NCI-H2196 treated with DMSO at 0.1 percent for 48 hours (cell line): ENCODE measurements at regions not wholly inside any gene's neighbourhood (a gene's known extent, or its start where the extent isn't known, plus 50 kb on each side); places are given as distances from the start of the nearest gene placed in this dataset.

Experiments used
- DNase-seq: peaks from one replicate; lab custom pipeline; 2025; ENCODE audit not compliant: unreplicated experiment; lab: John Stamatoyannopoulos, UW

- no peak for DNase-seq
These were observed 143.8 kb upstream of the PPP1R26 start for GRCh38 chr9:135335691-135336181.

- no peak for DNase-seq
These were observed 142.7 kb upstream of the PPP1R26 start for GRCh38 chr9:135336722-135337527.

DNA sequence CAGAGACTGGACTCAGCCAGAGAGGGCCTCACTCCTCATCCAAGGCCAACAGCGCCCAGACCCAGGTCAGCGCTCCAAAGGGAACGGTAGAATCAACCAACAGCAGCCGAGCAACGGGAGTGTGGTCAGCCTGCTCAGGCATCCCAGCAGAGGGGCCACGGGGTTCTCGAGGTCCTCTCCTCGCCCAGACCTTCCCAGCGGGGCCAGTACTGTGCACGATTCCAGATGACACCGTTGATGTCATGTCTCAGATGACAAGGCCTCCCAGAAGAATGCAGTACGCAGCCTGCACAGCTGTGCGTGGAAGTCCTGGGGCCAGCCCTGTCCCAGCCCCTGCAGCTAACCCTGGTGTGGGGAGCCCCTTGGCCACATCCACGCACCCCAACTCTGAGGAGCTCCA, 141.0 kb upstream of the PPP1R26 start:
- no peak for DNase-seq

GRCh38 chr9:135339378-135339973, 140.1 kb upstream of the PPP1R26 start:
- DNase-seq, result no peak

DNA sequence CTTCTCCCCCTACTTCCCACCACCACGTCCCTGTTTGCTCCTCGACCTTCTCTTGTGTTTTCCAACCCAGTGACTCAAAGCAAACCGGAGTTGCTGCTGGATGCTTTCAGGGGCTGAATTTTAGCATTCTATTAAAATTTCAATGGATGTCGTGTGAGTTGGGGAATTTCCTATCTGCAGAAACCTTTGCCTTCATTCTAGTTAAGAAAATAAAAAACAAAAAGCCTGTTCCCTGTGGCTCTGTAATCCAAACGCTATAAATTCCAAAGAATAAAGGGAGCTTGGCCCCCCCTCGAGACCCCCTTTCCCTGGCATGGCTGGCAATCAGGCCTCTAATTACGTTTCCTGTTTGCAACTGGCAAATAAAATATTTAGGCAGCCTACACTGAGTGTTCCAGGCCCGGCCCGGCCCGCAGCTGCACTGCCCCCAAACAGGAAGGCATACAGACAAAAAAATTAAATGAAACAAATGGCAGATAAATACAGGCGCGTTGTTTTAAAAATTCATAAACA, 139.4 kb upstream of the PPP1R26 start:
- no peak for DNase-seq

DNA sequence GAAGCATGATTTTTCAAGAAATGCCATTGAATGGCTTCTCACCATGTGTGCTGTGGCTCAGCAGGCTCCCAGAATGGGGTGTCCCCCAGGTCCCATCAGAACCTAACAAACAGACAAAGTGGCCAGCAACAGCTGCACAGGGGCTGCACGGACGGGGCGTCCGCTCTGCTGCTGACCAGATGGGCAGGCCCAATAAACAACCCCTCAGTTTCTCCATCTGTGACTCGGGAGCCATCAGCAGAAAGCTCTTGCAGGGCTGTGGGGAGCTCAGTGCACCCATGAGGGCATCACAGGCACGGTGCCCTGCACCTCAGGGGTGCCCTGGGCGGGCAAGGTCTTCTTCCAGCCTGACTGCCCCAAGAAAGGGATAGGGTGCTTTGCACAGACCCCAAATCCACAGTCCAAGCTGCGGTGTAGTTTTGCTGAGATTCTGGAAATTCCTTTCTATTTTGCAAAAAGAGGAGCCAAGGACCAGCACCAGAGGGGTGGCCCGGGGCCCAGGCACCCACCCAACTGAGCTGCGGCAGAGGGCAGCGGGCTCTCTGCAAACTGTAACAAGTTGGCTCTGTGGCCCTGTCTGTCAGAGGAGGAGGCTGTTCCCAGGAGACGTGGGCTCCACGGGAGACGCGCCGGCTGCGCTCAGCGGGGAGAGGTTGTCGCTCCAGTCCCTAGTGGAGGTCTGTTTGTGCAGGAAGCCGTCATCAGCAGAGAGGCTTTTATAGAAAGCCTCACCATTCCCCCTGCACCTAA, 138.7 kb upstream of the PPP1R26 start:
- DNase-seq, result no peak

DNA sequence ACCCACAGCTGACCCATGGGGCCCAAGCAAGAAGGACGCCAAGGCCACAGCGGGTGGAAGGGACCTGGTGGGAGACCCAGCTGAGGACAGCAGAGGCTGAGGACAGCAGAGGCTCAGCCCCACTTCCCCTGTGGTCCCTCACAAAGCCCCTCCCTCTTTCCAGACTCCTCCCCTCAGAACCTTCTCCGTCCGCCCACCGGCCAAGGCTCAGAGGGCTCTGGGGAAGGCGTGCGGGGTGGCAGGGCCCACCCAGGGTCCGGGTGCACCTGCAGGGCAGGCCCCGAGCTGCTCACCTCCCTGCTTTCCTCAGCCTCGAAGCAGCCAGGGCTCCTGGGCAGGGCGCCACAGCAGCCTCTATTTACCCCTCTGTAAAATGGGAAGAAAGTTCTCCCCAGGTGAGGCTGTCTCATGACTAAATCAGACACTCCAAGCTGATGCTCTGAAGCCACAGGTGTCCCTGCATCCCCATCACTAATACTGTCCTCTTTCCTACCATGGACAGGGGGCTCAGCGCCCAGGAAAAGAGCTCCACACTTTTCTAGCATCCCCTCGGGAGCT, 137.9 kb upstream of the PPP1R26 start:
- no peak for DNase-seq

- no peak for DNase-seq
These were observed 137.1 kb upstream of the PPP1R26 start for GRCh38 chr9:135342206-135343130.

GRCh38 chr9:135343136-135343535, 136.4 kb upstream of the PPP1R26 start:
- no peak for DNase-seq

DNA sequence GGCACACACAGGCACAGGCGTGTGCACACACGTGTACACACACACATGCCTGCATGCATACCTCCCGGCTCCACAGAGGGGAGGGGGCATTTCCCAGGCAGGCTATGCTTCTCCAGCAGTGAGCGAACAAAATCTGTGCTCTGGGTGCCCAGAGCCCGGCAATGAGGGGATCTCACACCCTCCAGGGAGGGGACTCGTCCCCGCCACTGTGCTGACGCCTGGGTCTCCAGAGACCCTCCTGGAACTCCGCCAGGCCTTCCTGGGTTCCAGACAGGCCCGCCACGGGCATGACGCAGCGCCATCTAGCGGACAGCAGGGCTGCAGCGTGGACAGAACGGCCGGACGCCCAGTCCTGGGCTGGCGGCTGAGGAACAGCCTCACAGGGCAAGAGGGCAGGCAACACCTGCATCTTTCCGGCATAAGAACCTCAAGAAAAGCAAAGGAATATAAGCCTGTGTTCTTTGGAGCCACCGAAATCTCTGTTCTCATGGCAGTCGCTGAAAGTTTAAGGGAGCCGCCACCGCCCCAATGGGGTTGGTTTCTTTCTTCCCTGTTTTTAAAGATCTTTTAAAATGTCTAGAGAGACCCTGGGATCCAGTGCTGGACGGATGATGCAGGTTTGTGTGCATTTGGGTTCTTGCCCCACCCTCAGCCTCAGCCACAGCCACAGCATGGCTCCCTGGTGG, 135.6 kb upstream of the PPP1R26 start:
- peak; percentile 15 for DNase-seq

GRCh38 chr9:135344523-135344901, 135.1 kb upstream of the PPP1R26 start:
- no peak for DNase-seq

DNA sequence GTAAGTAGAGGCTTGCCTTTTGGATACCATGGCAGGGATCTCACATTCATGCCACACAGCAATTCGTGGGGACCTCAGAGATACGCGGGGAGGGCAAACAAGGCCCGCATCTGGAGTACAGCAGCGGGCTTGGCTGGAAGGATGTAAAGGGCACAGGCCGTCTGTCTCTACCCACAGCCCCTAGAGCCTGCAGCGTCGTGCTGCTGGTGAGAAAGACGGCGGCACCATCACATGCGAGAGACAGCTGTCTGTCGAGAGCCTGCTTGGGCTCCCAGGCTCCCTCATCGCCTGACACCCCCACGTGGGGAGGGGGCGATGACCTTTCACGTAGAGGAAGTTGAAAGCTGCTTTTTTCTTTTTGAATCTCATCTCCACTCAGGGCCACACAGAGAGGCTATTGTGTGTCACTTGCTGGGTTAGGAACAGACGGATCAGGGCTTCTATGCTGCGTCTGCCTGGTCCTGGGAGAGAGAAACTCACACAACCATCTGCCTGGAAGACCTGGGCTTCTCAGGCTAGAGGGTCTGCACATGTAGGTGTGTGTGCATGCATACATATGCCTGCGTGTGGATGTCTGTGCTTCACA, 134.6 kb upstream of the PPP1R26 start:
- no peak for DNase-seq

GRCh38 chr9:135345775-135346433, 133.7 kb upstream of the PPP1R26 start:
- DNase-seq, result no peak

GRCh38 chr9:135346438-135347050, 133.0 kb upstream of the PPP1R26 start:
- DNase-seq, result no peak

DNA sequence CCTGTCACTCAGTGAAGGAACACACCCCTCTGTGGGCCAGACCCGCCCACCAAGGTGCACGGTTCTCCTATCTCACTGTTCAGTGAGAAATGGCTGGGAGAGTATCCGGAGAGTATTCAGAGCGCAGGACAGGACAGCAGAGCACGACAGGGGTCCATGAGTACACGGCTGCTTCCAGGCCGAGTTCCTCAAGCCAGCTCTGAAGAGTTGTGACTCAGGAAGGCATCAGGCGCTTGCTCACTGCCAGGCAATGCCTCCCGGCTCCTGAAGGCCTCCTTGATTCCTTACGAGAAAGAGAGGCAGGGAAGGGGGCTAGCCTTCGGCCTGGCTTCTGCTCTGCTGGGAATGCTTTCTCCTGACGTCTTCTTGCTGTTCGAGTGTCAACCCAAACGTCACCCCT, 132.1 kb upstream of the PPP1R26 start:
- DNase-seq, result no peak

DNA sequence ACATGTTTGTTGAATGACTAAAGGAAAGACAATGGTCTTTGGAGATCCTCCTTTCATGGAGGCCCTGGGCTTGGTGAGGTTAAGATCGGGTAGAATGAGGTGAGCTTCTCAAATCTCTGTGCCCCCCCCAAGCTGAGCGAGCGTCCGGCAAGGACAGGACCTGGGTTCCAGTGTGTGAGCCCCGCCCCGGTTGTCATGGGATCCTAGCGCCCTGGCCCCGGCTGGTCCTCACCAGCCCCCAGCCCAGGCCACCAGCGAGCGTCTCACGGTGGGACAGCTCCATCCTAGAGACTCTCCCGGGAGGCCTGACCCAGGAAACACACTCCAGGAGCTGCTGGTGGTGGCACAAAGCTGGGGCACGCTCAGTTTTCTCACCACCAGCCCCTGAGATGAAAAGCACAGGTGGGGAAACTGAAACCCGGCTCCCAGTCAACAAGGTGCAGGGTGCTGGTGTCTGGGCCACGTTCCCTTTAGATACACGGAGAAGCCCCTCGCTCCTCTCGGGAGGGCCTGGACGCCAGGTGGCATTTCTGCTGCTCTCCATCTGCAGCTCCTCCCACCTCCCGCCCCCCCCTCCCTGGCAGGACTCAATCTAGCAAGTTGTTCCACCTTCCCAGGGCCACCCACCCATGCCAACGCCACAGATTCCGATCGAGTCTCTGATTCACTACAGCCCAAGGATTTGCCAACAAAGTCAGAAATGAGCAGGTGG, 131.3 kb upstream of the PPP1R26 start:
- no peak for DNase-seq

DNA sequence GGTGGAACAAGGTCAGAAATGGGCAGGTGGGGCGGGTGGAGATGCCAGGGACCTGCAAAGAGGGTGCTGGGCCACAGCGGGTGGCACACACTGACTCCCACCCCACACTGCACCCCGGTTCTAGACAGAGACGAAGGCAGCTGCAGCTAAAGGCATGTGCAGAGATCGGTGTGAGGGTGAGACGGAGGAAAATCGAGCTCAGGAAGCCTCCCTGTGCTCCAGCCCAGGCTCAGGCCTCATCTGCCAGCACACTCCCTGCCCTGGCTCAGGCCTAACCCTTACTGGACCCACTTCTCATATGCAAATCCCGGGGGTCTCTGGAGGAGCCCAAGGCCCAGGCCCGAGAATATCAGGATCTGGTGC, 130.8 kb upstream of the PPP1R26 start:
- no peak for DNase-seq
